Hepatocyte (in vitro differentiated cells): ENCODE measurements at regions not wholly inside any gene's neighbourhood (a gene's known extent, or its start where the extent isn't known, plus 50 kb on each side); places are given as distances from the start of the nearest gene placed in this dataset.
A peak's percentile ranks its signal among the peaks of the same experiment; 100 is the strongest.

Experiments used
- DNase-seq: peaks from one replicate; pipeline ENCODE4 v3.0.0-alpha.2; 2016; ENCODE audit warnings: low spot score
- H2AFZ ChIP-seq: fragments of 200-600 bp; sonication (generic); 2 replicates; pipeline ENCODE4 v1.6.0; 2016; ENCODE audit warnings: antibody characterized with exemption, mild to moderate bottlenecking
- H3K27ac ChIP-seq: fragments of 200-600 bp; sonication (generic); 2 replicates; pipeline ENCODE4 v1.5.1; 2016; ENCODE audit warnings: mild to moderate bottlenecking
- H3K27me3 ChIP-seq: fragments of 200-600 bp; sonication (generic); 2 replicates; pipeline ENCODE4 v1.6.1; 2016
- H3K36me3 ChIP-seq: fragments of 200-600 bp; sonication (generic); replicated peaks from 2 replicates; pipeline ENCODE4 v1.5.1; 2016; ENCODE audit warnings: low read depth; ENCODE audit not compliant: insufficient read depth
- H3K4me1 ChIP-seq: fragments of 200-600 bp; sonication (generic); 2 replicates; pipeline ENCODE4 v1.5.1; 2016; ENCODE audit warnings: mild to moderate bottlenecking, moderate library complexity; ENCODE audit not compliant: insufficient read depth
- H3K4me2 ChIP-seq: fragments of 200-600 bp; sonication (generic); 2 replicates; pipeline ENCODE4 v1.6.0; 2016
- H3K4me3 ChIP-seq: fragments of 200-600 bp; sonication (generic); 2 replicates; pipeline ENCODE4 v1.5.1; 2016; ENCODE audit warnings: mild to moderate bottlenecking
- H3K79me2 ChIP-seq: fragments of 200-600 bp; sonication (generic); 2 replicates; pipeline ENCODE4 v1.6.0; 2017; ENCODE audit warnings: mild to moderate bottlenecking
- H3K9me2 ChIP-seq: fragments of 200-600 bp; sonication (generic); replicated peaks from 2 replicates; pipeline ENCODE4 v1.6.0; 2017; ENCODE audit warnings: mild to moderate bottlenecking; ENCODE audit not compliant: insufficient read depth
- H3K9me3 ChIP-seq: fragments of 200-600 bp; sonication (generic); 2 replicates; pipeline ENCODE4 v1.5.1; 2016; ENCODE audit warnings: low read depth, mild to moderate bottlenecking
- H4K20me1 ChIP-seq: fragments of 200-600 bp; sonication (generic); 2 replicates; pipeline ENCODE4 v1.6.0; 2016; ENCODE audit warnings: mild to moderate bottlenecking; ENCODE audit not compliant: insufficient read depth, poor library complexity, severe bottlenecking
- CTCF ChIP-seq: fragments of 200-600 bp; sonication (generic); IDR thresholded peaks from 2 replicates; pipeline ENCODE4 v1.5.1; 2016; ENCODE audit warnings: antibody characterized with exemption, mild to moderate bottlenecking; ENCODE audit not compliant: poor library complexity
- EZH2 ChIP-seq: fragments of 200-600 bp; sonication (generic); IDR thresholded peaks from 2 replicates; pipeline ENCODE4 v1.6.1; 2016; ENCODE audit warnings: antibody characterized with exemption, mild to moderate bottlenecking, borderline replicate concordance
- EZH2phosphoT487 ChIP-seq: fragments of 200-600 bp; sonication (generic); IDR thresholded peaks from one replicate; pipeline ENCODE4 v1.6.1; 2018; ENCODE audit warnings: antibody characterized with exemption, mild to moderate bottlenecking, low read depth, moderate library complexity; ENCODE audit not compliant: unreplicated experiment, severe bottlenecking
- WGBS: methylation state at CpG from one replicate; pipeline ENCODE4 v1.1.6; 2016; ENCODE audit warnings: low lambda C conversion rate; ENCODE audit errors: missing lambda C conversion rate; 5-methylcytosine and 5-hydroxymethylcytosine counted together

DNA sequence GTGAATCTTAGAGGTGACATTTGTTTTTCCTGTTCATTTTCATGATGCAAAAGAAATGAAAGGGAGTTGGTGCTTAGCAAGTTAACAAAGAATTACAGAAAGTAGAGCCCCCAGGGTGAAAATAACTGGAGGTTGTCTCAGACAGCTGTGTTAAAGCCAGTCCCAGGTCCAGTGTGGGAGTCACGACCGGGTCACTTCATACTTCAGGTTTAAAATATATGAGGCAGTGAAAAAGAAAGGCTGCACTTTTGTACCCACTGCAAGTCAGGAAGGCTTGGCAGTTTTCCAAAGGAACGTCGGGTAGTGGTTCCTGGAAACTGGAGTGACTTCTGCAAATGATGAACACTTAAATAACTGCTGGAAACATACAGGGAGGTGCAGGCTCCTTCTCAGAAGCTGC is 91.5 kb upstream of the THBS2 start:
- Histone ChIP-seq H3K4me3 (no peak overlapping the region), H3K4me1 (no peaks in the 10 kb centered on the region), H3K27ac (no peak overlapping the region), H3K36me3 (no peaks in the 10 kb centered on the region), H3K79me2 (no peaks in the 10 kb centered on the region), H3K9me2 (no peaks in the 10 kb centered on the region), H3K9me3 (no peaks in the 10 kb centered on the region), H4K20me1 (no peaks in the 10 kb centered on the region), H2AFZ (no peak overlapping the region), H3K27me3 (no peaks in the 10 kb centered on the region), H3K4me2 (no peak overlapping the region)
- DNase-seq, result peak; percentile 32
- no peak for TF ChIP-seq EZH2
- no peak for TF ChIP-seq CTCF
- TF ChIP-seq EZH2phosphoT487, result no peak
- 69% methylated on average over 4 of the region's 4 CpGs for WGBS

GRCh38 chr6:169344750-169345065 is 91.1 kb upstream of the THBS2 start:
- H3K9me3 ChIP-seq, result no peaks in the 10 kb centered on the region
- no peak overlapping the region for H3K4me3 ChIP-seq
- H3K4me2 ChIP-seq, result no peak overlapping the region
- no peak overlapping the region for H3K27ac ChIP-seq
- TF ChIP-seq EZH2, result no peak
- H3K27me3 ChIP-seq, result no peaks in the 10 kb centered on the region
- H3K36me3 ChIP-seq, result no peaks in the 10 kb centered on the region
- no peaks in the 10 kb centered on the region for H3K9me2 ChIP-seq
- 43% methylated on average over 7 of the region's 7 CpGs for WGBS
- no peaks in the 10 kb centered on the region for H4K20me1 ChIP-seq
- H3K4me1 ChIP-seq, result no peaks in the 10 kb centered on the region
- no peaks in the 10 kb centered on the region for H3K79me2 ChIP-seq
- no peak overlapping the region for H2AFZ ChIP-seq
- no peak for DNase-seq

GRCh38 chr6:169343886-169344749 is 90.5 kb upstream of the THBS2 start:
- no peak overlapping the region for H2AFZ ChIP-seq
- WGBS, result 81% methylated on average over 13 of the region's 13 CpGs
- no peak overlapping the region for H3K4me2 ChIP-seq

More at GRCh38 chr6:169343886-169344749, 90.5 kb upstream of the THBS2 start:
- H3K4me3 ChIP-seq, result no peak overlapping the region
- no peaks in the 10 kb centered on the region for H3K36me3 ChIP-seq
- peaks cover 3% of the 10 kb centered on the region for H3K4me1 ChIP-seq
- H3K27ac ChIP-seq, result no peak overlapping the region
- H3K9me2 ChIP-seq, result no peaks in the 10 kb centered on the region
- H3K27me3 ChIP-seq, result no peaks in the 10 kb centered on the region
- TF ChIP-seq EZH2phosphoT487, result no peak
- no peak for TF ChIP-seq CTCF
- TF ChIP-seq EZH2, result no peak
- H3K79me2 ChIP-seq, result no peaks in the 10 kb centered on the region
- H4K20me1 ChIP-seq, result no peaks in the 10 kb centered on the region
- H3K9me3 ChIP-seq, result no peaks in the 10 kb centered on the region
- DNase-seq, result no peak
